MG63 (cell line): ENCODE measurements at regions not wholly inside any gene's neighbourhood (a gene's known extent, or its start where the extent isn't known, plus 50 kb on each side); places are given as distances from the start of the nearest gene placed in this dataset.

Experiments
- DNase-seq: peaks from one replicate; pipeline ENCODE4 v3.0.0-alpha.2; 2020
- H3K27me3 ChIP-seq: fragments of 250-450 bp; sonication (Bioruptor Pico); 2 replicates; pipeline ENCODE4 v1.5.1; 2020; ENCODE audit warnings: mild to moderate bottlenecking, moderate library complexity
- H3K36me3 ChIP-seq: fragments of 250-450 bp; sonication (Bioruptor Pico); 2 replicates; pipeline ENCODE4 v1.5.1; 2020; ENCODE audit warnings: mild to moderate bottlenecking, moderate library complexity
- H3K4me3 ChIP-seq: fragments of 250-450 bp; sonication (Bioruptor Pico); 2 replicates; pipeline ENCODE4 v1.5.1; 2020; ENCODE audit warnings: mild to moderate bottlenecking, moderate library complexity
- H3K9me3 ChIP-seq: fragments of 250-450 bp; sonication (Bioruptor Pico); 2 replicates; pipeline ENCODE4 v1.5.1; 2020; ENCODE audit warnings: mild to moderate bottlenecking, moderate library complexity

GRCh38 chr22:48698618-48699017 lies 1129.1 kb downstream of the BRD1 start:
- Histone ChIP-seq H3K9me3 (no peaks in the 10 kb centered on the region), H3K36me3 (no peaks in the 10 kb centered on the region), H3K27me3 (no peaks in the 10 kb centered on the region), H3K4me3 (no peak overlapping the region)
- no peak for DNase-seq

- DNase-seq: no peak
- H3K36me3 ChIP-seq: no peaks in the 10 kb centered on the region
- no peaks in the 10 kb centered on the region for H3K9me3 ChIP-seq
- no peak overlapping the region for H3K4me3 ChIP-seq
- H3K27me3 ChIP-seq: no peaks in the 10 kb centered on the region
Measured at GRCh38 chr22:48697694-48698276, 1129.9 kb downstream of the BRD1 start.

- no peak for DNase-seq
- no peaks in the 10 kb centered on the region for H3K36me3 ChIP-seq
- no peak overlapping the region for H3K4me3 ChIP-seq
- no peaks in the 10 kb centered on the region for H3K9me3 ChIP-seq
- H3K27me3 ChIP-seq: no peaks in the 10 kb centered on the region
Measured at GRCh38 chr22:48697223-48697622, 1130.5 kb downstream of the BRD1 start.

GRCh38 chr22:48696371-48696770 lies 1131.3 kb downstream of the BRD1 start:
- no peaks in the 10 kb centered on the region for H3K27me3 ChIP-seq
- no peaks in the 10 kb centered on the region for H3K9me3 ChIP-seq
- H3K36me3 ChIP-seq: no peaks in the 10 kb centered on the region
- DNase-seq: no peak
- H3K4me3 ChIP-seq: no peak overlapping the region

GRCh38 chr22:48695731-48696305 lies 1131.9 kb downstream of the BRD1 start:
- no peak for DNase-seq
- Histone ChIP-seq H3K9me3 (no peaks in the 10 kb centered on the region), H3K36me3 (no peaks in the 10 kb centered on the region), H3K27me3 (no peaks in the 10 kb centered on the region), H3K4me3 (no peak overlapping the region)

- DNase-seq: no peak
- H3K36me3 ChIP-seq: no peaks in the 10 kb centered on the region
- no peaks in the 10 kb centered on the region for H3K9me3 ChIP-seq
- H3K4me3 ChIP-seq: no peak overlapping the region
- H3K27me3 ChIP-seq: no peaks in the 10 kb centered on the region
Measured at GRCh38 chr22:48695251-48695650, 1132.4 kb downstream of the BRD1 start.

- Histone ChIP-seq H3K9me3 (no peaks in the 10 kb centered on the region), H3K27me3 (no peaks in the 10 kb centered on the region), H3K36me3 (no peaks in the 10 kb centered on the region), H3K4me3 (no peak overlapping the region)
- no peak for DNase-seq
Measured at GRCh38 chr22:48694296-48694883, 1133.3 kb downstream of the BRD1 start.

- Histone ChIP-seq H3K36me3 (no peaks in the 10 kb centered on the region), H3K9me3 (no peaks in the 10 kb centered on the region), H3K4me3 (no peak overlapping the region), H3K27me3 (no peaks in the 10 kb centered on the region)
- no peak for DNase-seq
Measured at GRCh38 chr22:48693377-48694135, 1134.1 kb downstream of the BRD1 start.

GRCh38 chr22:48692734-48693376 lies 1134.8 kb downstream of the BRD1 start:
- H3K4me3 ChIP-seq: no peak overlapping the region
- DNase-seq: no peak
- no peaks in the 10 kb centered on the region for H3K27me3 ChIP-seq
- no peaks in the 10 kb centered on the region for H3K36me3 ChIP-seq
- H3K9me3 ChIP-seq: no peaks in the 10 kb centered on the region

GRCh38 chr22:48691431-48691851 lies 1136.2 kb downstream of the BRD1 start:
- Histone ChIP-seq H3K36me3 (no peaks in the 10 kb centered on the region), H3K9me3 (no peaks in the 10 kb centered on the region), H3K27me3 (no peaks in the 10 kb centered on the region), H3K4me3 (no peak overlapping the region)
- no peak for DNase-seq

- H3K4me3 ChIP-seq: no peak overlapping the region
- DNase-seq: no peak
- H3K27me3 ChIP-seq: no peaks in the 10 kb centered on the region
- H3K36me3 ChIP-seq: no peaks in the 10 kb centered on the region
- no peaks in the 10 kb centered on the region for H3K9me3 ChIP-seq
Measured at GRCh38 chr22:48690583-48691317, 1136.9 kb downstream of the BRD1 start.

- Histone ChIP-seq H3K27me3 (no peaks in the 10 kb centered on the region), H3K9me3 (no peaks in the 10 kb centered on the region), H3K36me3 (no peaks in the 10 kb centered on the region), H3K4me3 (no peak overlapping the region)
- DNase-seq: no peak
Measured at GRCh38 chr22:48689206-48689605, 1138.5 kb downstream of the BRD1 start.

GRCh38 chr22:48688366-48688765 lies 1139.3 kb downstream of the BRD1 start:
- no peaks in the 10 kb centered on the region for H3K27me3 ChIP-seq
- H3K9me3 ChIP-seq: no peaks in the 10 kb centered on the region
- no peak overlapping the region for H3K4me3 ChIP-seq
- no peaks in the 10 kb centered on the region for H3K36me3 ChIP-seq
- no peak for DNase-seq

GRCh38 chr22:48687606-48688005 lies 1140.1 kb downstream of the BRD1 start:
- Histone ChIP-seq H3K36me3 (no peaks in the 10 kb centered on the region), H3K27me3 (no peaks in the 10 kb centered on the region), H3K9me3 (no peaks in the 10 kb centered on the region), H3K4me3 (no peak overlapping the region)
- no peak for DNase-seq

GRCh38 chr22:48686694-48687302 lies 1140.9 kb downstream of the BRD1 start:
- Histone ChIP-seq H3K36me3 (no peaks in the 10 kb centered on the region), H3K9me3 (no peaks in the 10 kb centered on the region), H3K27me3 (no peaks in the 10 kb centered on the region), H3K4me3 (no peak overlapping the region)
- no peak for DNase-seq

- no peaks in the 10 kb centered on the region for H3K27me3 ChIP-seq
- no peak for DNase-seq
- no peaks in the 10 kb centered on the region for H3K36me3 ChIP-seq
- H3K4me3 ChIP-seq: no peak overlapping the region
- no peaks in the 10 kb centered on the region for H3K9me3 ChIP-seq
Measured at GRCh38 chr22:48685767-48686166, 1141.9 kb downstream of the BRD1 start.
